ENCODE measurements at regions not wholly inside any gene's neighbourhood (a gene's known extent, or its start where the extent isn't known, plus 50 kb on each side); places are given as distances from the start of the nearest gene placed in this dataset.

DNA sequence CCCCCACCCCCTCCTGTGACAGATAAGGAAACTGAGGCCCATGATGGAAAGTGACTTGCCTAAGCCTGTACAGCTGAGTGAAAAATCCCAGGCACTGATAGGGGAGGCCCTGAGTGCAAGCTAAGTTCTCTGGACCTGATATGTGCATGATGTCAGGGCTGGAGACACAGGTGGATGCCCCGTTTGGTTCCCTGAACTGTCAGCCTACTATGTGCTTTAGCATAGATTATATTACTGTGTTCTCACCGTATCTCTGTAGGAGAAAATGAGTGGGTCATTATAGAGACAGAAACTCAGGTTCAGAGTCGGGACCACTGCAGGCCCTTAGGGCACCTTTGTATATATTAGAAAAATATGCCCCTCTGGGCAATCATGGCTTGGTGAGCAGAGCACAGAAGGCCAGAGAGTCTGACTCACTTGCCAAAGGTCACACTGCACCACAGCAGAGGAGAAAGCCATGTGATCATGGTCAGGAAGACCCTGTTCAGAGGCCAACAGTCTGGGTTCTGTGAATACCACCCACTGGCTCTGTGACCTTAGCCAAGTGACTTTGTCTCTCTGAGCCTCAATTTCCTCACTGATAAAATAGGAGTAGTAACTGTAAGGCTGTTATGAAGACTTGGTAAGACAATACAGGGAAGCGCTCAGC lies 145.8 kb upstream of the WNT4 start:
- no peak for DNase-seq

DNA sequence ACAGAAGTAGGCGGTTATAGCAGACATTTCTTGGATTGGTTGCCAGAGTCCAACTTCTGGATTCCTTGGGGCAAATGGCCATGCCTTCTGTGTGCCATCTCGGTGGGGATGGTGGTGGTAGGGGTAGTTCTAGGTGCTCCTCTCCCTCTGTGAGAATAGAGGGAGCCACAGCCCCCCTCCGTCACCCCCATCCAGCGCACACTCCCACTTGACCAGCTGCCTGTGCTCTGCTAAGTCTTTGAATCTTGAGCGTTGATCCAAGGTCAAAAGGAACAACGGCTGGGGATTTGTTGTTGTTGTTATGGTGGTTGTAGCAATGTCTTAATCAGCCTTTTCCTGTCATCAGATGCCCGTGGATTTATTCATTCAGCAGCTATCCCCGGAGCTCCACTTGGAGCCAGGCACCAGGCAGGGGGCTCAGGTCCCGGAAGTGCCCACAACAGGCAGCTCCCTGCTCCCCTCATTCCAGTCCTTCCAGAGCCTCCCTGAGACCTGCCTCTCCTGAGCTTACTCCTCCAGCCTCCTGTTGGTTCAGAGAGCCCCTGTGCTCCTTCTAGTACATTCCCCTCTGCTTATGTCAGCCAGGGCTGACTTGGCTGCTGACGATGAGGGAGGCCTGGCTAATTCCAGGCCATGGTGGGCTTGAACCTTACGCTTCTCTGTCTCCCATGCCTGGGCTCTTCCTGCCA lies 146.6 kb upstream of the WNT4 start:
- DNase-seq: no peak

DNA sequence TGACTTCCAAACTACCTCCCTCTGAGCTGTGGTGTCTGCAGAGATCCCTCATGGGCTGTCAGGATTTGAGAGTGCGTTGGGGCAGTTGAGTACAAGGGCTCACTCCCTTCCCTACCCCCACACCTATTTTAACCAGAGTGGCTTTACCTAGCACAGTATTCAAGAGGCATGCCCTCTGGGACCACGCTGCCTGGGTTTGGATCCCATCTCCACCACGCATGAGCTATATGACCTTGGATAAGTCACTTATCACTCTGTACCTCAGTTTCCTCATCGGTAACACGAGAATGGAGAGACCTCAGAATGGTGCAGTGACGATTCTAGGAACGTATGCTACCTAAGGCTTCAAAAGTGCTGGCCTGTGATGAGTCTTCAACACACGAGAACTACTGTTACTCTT lies 147.3 kb upstream of the WNT4 start:
- no peak for DNase-seq

DNA sequence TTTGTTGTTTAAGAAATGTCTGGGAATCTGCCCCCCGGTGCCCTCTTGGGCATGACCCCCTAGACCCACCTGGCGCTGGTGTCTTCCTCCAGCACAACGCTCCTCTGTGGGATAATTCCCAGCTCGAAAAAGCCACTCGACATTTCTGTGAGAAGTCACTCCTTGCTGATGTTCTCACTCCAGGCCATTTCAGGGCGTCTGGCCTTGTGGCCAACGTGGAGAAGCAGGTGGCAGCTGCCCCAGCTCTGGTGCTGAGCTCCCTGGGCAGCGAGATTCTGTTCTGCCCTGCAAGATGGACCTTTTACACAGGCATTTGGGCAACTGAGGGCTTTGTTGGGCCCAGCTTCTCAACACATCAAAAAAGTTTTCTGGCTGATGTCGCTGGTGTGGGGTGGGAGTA lies 147.7 kb upstream of the WNT4 start:
- DNase-seq: no peak

DNA sequence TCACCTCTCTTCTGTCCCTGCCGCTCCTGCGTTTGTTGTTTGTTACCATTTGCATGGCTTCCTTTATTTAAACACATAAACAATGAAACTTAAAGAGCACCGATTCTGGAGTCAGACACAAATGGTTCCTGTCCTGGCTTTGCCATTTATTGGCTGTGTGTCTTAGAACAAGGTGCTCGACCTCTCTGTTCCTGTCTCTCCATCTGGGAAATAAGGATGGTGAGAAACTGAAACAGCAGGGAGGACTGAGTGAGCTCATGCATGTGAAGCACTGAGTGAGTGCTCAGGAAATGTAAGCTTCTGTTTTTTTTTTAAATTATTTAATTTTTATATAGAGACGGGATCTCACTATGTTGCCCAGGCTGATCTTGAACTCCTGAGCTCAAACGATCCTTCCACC lies 148.2 kb upstream of the WNT4 start:
- no peak for DNase-seq

DNA sequence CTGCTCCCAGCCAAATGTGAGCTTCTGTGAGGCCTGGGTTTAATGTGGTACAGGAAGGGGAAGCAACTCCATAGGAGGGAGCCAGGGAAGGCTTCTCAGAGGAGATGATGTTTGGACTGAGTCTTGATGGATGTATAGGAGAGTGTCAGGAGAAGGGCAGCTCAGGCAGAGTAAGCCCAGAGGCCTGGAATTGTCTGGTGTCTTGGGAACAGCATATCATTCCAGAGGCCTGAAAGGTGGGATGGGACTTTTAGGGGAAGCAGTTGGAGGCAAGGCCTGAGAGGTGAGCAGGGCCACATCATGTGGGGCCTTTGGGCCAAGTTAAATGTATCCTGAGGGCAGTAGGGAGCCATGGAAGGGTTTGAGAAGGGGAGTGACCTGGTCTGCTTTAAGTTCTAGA lies 148.6 kb upstream of the WNT4 start:
- DNase-seq: no peak

DNA sequence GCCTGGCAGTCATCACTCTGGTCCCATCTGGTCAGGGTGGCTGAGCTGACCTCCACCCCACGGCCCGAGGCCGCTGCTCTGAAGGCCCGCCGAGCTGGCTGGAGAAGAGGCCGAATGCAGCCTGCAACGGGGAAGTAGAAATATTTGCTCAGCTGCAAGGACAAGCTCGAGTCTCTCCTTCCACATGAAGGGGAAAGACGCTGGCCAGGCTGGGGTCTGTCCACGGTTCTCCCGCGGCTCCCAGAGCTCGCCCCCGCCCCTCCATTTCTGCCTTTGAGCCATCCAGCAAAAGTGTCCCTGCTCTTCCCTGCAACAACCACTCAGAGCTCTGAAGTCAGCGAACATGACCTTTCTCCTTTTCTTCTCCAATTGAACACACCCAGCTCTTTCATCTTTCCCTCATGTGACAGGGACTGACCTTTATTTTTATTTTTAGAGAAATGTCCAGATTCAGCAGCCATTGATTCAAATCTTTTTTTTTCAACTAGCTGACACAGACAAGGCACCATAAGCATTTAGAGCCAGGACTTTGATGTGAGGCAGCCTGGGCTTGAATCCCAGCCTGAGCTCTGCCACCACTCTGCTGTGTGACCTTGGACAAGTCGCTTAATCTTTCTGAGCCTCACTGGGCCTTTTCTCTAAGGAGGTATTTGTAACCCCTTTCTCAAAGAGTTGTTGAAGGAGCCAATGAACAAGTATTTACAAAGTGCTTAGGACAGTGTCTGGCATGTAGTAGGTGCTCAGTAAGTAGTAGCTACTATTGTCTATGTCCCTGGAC lies 149.3 kb upstream of the WNT4 start:
- no peak for DNase-seq

DNA sequence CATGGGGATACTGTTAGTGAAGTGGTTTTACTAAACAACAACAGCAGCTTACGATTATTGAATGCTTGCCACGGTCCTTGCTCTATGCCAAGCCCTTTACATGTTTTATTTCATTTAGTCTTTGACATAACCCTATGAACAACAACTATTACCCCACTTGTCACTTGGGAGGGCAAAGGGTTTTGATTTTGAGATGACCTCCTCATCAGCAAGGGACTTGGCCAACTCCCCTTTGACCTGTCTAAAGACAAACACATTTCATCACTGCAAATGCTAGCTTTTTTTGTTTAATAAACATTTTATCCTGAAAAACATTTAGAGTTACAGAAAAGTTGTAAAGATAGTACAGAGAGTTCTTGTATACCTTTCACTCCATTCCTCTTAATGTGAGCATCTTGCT lies 152.5 kb upstream of the WNT4 start:
- DNase-seq: no peak

DNA sequence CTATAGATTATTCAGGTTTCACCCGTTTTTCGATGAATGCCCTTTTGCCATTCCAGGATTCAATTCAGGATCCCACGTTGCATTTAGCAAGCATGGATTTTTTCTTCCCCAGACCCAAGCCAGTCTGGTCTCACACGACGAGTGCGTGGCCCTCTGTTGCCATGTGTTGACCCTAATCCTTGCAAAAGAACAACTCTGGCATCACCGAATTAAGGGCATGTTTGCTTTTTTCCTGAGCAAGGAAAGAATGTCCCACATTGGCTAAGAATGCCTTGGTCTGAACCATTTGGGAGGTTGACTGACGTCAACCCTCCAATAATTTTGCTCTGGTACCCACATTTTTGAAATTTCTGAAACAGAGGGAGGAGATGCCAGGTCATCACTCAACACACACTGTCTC lies 153.0 kb upstream of the WNT4 start:
- DNase-seq: no peak

DNA sequence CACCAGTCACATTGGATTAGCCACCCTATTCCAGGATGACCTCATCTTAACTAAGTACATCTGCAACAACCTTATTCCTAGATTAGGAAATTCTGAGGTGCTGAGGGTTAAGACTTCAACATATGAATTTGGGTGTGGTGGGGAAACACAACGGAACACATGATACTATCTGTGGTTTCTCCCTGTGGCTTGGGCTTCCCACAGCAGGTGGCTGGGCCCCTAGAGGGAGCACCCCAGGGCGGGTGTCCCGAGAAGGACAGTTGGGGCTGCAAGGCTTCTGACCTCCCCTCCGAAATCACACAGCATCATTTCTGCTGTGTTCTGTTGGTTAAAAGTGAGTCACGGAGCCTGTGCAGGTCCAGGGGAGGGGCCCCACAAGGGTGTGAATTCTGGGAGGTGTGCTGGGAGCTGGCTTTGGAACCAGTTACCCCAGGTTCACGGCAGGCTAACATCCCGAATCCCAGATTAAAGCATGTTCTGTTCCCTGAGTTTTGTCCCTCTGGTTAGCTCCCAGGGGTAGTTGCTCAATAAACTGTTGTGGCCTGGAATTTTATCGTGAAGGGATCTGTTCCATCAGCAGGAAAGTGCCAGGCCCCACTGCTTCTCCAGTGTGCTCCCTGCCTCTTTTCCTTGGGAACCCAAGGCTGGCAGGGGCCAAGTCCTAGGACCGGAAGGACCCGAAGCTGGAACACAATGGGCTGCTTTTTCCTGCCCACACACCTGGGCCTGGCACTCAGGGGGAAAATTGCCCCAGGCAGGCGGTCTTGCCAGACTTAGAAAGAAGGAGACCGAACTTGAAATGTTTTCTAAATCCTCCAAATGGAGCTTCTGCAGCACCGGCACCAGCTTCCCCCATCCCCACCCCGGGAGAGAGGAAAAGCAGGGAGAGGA lies 154.0 kb upstream of the WNT4 start:
- DNase-seq: no peak

DNA sequence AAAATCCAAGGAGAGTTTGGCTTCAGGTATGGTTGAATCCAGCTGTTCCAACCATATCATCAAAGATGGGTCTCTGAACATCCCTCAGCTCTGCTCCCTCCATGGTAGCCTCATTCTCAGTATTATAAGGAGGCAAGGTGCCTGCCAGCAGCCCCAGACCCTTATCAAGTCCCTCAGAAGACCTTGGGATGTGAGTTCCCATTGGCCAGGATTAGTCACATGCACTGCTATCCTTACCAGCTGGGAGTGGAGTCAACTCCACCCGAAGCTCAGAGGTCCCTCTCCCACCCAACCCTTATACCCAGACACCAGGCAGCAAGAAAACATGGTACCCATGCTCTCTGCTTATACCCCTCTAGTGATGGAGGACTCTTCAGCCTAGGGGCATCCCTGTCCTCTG lies 153.7 kb upstream of the ZBTB40 start:
- DNase-seq: no peak

DNA sequence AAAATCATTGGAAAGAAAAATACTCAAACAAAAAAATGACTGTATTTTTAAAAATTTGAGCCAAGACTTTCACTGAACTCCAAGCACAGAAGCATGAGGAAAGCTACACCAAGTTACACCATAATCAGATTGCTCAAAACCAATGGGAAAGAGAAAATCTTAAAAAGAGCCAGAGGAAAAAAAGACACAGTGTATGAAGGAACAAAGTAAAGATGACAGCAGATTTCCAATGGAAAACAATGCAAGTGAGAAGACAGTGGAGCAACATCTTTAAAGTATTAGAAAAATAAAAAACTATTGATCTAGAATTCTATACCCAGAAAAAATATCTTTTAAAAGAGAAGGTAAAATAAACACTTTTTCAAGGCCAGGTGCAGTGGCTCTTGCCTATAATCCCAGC lies 147.8 kb upstream of the ZBTB40 start:
- no peak for DNase-seq

DNA sequence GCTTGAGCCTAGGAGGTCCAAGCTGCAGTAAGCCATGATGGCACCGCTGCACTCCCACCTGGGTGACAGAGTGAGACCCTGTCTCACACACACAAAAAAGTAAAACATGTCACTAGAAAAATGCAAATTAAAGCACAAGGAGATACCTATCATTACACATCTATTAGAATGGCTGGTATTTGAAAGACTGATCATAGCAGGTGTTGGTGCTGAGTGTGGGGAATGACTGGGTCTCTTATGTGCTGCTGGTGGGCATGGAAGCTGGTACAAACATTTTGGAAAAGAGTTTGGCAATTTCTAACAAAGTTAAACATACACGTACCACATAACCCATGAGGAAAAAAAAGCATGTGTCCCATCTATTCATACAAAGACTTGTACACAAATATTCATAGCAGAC lies 142.1 kb upstream of the ZBTB40 start:
- no peak for DNase-seq

DNA sequence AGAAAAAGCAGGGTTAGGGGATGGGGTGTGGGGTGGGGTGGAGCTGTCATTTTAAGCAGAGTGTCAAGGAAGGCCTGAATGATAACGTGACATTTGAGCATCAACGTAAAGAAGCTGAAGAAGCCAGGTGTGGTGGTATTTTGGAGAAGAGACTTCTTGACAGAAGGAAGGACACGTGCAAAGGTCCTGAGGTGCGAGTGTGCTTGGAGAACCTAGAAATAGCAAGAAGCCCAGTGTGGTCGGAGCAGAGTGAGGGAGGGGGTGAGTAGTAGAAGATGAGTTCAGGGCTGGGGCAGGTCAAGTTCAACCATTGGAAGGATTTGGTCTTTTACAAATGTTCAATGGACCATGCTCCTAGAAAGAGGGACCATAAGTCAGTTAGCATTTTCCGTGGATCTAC lies 140.2 kb upstream of the ZBTB40 start:
- no peak for DNase-seq

DNA sequence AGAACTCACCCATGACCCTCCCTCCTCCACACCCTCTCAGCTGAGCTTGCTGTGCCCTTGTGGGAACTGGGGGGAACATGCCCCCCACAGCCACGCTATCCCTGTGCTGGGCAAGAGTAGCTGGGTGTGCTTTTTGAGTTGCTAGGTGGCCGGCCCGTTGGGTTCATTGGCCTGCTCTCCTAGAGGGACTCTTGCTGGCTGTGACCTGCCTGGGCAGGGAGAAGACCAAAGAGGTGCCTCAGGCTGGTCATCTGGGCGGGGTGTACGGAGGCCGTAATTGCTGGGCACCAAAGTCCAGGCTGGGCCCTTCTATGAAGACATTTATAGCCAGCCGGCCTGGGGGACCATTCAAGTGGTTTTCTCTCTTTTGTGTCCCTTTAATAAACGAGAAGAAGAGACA lies 138.3 kb upstream of the ZBTB40 start:
- DNase-seq: no peak

DNA sequence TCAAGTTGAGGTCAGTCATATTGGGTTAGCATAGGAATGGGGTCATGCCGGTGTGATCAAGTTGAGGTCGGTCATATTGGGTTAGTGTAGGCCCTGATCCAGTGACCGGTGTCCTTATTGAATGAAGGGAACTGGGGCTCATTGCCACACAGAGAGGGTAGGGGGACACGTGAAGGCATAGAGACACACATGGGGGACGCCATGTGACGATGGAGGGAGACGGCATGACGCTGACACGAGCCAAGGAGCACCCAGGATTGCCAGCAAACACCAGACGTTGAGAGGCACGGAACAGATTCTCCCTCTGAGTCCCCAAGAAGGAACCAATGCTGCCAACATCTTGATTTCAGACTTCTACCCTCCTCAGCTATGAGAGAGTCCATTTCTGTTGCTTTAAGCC lies 136.9 kb upstream of the ZBTB40 start:
- no peak for DNase-seq

DNA sequence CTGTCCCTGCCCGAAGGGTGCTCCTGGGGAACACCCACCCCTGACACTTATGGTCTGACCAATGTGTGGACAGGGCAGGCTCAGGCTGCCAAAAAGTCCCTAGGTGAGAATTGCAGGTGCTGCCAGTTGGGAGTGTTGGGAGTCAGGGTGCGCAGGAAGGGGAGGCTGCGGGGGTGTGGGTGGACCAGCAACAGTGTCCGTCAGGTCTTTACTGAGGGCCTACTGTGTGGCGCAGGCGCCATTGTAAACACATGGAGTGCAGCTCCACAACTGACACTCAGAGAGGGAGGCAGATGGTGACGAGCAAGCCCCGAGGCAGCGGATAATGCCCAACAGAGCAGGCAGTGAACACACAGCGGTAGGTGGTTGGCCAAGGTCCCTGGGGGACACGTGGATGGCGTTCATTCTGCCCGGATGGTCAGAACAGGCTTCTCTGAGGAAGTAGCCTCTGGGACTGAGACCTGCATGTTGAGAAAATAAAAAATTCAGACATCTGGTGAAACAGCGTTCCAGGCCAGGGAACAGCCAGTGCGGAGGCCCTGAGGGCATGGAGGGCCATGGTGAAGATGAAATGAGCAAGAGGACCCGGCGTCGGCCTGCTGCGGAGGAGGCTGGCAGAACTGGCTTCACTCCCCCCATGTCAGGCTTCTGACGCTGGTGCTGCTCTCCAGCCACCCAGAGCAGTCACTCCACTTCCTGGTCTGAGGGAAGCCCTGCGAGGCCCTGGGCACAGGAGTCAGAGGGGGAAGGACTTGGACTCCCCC lies 136.2 kb upstream of the ZBTB40 start:
- no peak for DNase-seq

DNA sequence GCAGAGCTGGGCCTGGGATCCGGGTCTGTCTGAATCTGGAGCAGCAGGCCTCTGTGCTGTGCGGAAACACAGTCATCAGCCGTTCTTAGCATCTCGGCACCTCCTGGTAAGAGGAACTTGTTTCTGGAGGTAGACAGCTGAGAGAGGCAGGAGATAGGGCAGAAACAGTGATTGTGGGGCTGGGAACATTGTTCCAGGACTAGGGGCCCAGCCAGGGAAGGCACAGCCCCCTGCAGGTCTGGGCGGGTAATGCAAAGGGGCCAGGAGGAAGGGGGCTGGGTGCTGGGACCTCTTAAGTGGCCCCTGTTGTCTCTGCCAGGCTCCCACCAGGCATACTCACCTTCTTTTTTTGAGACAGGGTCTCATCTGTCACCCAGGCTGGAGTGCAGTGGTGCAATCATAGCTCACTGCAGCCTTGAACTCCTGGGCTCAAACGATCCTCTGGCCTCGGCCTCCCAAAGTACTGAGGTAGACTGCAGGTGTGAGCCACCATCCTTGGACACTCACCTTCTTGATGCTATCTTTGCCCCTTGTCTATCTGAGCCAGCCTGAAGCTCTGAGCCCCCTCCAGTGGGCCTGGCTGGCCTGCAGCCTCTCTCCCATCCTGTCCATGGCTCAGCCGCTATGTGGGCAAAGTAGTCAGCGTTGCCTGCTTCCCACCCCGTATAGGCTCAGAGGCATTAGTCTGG lies 134.3 kb upstream of the ZBTB40 start:
- DNase-seq: peak; percentile 25

DNA sequence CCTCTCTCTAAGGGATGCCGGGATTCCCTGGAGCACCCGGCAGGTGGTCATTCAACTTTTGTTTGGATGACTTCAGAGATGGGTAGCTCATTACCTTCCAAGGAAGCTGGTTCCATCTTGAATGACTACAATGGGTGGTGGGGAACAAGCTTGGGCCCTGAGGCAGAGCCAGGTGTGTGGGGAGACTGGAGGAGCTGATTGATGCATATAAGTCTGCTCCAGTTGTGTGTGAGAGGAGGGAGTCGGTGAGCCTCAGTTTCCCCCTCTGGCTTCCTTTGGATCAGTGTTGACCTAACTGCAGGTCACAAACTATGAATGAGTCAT lies 133.8 kb upstream of the ZBTB40 start:
- no peak for DNase-seq

DNA sequence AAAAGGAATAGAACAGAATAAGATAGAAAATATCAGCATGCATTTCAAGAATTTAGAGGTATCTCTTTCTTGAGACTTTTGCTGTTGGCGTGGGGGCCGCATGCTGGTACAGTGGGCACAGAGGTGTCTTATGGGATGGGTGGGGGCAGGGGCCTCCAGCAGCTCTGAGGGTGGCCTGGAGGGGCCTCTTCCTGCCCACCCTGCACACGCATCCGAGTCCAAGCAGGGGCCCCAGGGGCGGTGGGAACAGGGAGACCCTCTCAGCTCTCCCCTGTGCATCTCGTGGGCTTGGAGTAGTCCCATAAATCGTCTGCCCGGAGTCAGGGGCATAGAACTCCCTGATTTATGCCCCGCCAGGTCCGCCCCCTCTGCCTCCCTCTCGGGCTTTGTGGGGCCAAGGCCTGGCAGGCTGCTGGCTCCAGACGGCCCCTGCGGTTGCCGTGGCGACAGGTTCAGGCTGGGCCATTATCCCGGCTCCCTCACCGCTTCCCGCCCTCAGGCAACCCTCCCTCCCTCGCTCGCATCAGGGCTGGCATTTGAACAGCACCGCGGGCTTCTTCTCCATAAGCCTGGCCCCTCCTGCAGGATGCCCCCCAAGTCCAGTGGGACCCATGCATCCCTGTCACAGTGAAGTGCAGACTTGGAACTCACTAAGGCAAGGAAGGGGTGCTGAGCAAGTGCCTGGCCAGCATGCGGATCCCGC lies 133.2 kb upstream of the ZBTB40 start:
- DNase-seq: no peak

DNA sequence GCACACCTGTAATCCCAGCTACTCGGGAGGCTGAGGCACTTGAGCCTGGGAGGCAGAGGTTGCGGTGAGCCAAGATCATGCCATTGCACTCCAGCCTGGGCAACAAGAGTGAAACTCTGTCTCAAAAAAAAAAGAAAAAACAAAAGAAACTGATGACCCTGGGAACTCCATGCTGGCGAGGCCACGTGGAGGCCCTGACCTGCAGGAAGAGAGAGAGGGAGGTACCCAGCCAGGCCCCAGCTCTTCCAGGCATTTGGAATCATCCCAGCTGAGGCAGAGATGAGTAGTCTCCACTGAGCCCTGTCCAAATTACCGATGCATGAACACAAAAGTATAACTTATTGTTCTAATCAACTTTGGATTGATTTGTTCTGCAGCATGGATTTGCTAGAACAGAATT lies 132.0 kb upstream of the ZBTB40 start:
- DNase-seq: no peak

Data from activated CD4-positive, alpha-beta T cell treated with anti-CD3 and anti-CD28 coated beads, Interleukin-2, Interleukin-6, amounts not matched to agents 100 ng/mL and 50 ng/mL, durations not matched to agents 16 hours and 8 hours (primary cell).